ENCODE measurements at regions not wholly inside any gene's neighbourhood (a gene's known extent, or its start where the extent isn't known, plus 50 kb on each side); places are given as distances from the start of the nearest gene placed in this dataset.

GRCh38 chr12:88733008-88733407 lies 152.7 kb upstream of the KITLG start:
- Mint-ChIP-seq H3K27me3 (ENCODE audit: unreplicated experiment) (no peaks in the 10 kb centered on the region), H3K9me3 (ENCODE audit: unreplicated experiment) (no peaks in the 10 kb centered on the region), H3K36me3 (ENCODE audit: unreplicated experiment) (no peaks in the 10 kb centered on the region), H3K4me3 (ENCODE audit: unreplicated experiment) (no peak overlapping the region), H3K27ac (ENCODE audit: unreplicated experiment) (no peak overlapping the region), H3K4me1 (ENCODE audit: unreplicated experiment) (no peaks in the 10 kb centered on the region)
- DNase-seq (ENCODE audit: extremely low spot score, unreplicated experiment) = no peak
- TF ChIP-seq CTCF (IDR thresholded peaks at IDR 0.05) = no peak

GRCh38 chr12:88729196-88729595 lies 148.9 kb upstream of the KITLG start:
- Mint-ChIP-seq H3K27ac (ENCODE audit: unreplicated experiment) (no peak overlapping the region), H3K36me3 (ENCODE audit: unreplicated experiment) (no peaks in the 10 kb centered on the region), H3K4me1 (ENCODE audit: unreplicated experiment) (peaks cover 7% of the 10 kb centered on the region), H3K4me3 (ENCODE audit: unreplicated experiment) (no peak overlapping the region), H3K27me3 (ENCODE audit: unreplicated experiment) (no peaks in the 10 kb centered on the region), H3K9me3 (ENCODE audit: unreplicated experiment) (no peaks in the 10 kb centered on the region)
- DNase-seq (ENCODE audit: extremely low spot score, unreplicated experiment) = no peak
- TF ChIP-seq CTCF (IDR thresholded peaks at IDR 0.05) = no peak

GRCh38 chr12:88726806-88727720 lies 146.8 kb upstream of the KITLG start:
- Mint-ChIP-seq H3K4me3 (ENCODE audit: unreplicated experiment) (no peak overlapping the region), H3K27me3 (ENCODE audit: unreplicated experiment) (no peaks in the 10 kb centered on the region), H3K27ac (ENCODE audit: unreplicated experiment) (no peak overlapping the region), H3K9me3 (ENCODE audit: unreplicated experiment) (no peaks in the 10 kb centered on the region), H3K36me3 (ENCODE audit: unreplicated experiment) (no peaks in the 10 kb centered on the region), H3K4me1 (ENCODE audit: unreplicated experiment) (peaks cover 7% of the 10 kb centered on the region)
- DNase-seq (ENCODE audit: extremely low spot score, unreplicated experiment) = no peak
- no peak for TF ChIP-seq CTCF (IDR thresholded peaks at IDR 0.05)

- Mint-ChIP-seq H3K9me3 (ENCODE audit: unreplicated experiment) (no peaks in the 10 kb centered on the region), H3K27ac (ENCODE audit: unreplicated experiment) (no peak overlapping the region), H3K27me3 (ENCODE audit: unreplicated experiment) (no peaks in the 10 kb centered on the region), H3K4me3 (ENCODE audit: unreplicated experiment) (no peak overlapping the region), H3K4me1 (ENCODE audit: unreplicated experiment) (peaks cover 7% of the 10 kb centered on the region), H3K36me3 (ENCODE audit: unreplicated experiment) (no peaks in the 10 kb centered on the region)
- TF ChIP-seq CTCF (IDR thresholded peaks at IDR 0.05) = no peak
- no peak for DNase-seq (ENCODE audit: extremely low spot score, unreplicated experiment)
Measured at GRCh38 chr12:88725592-88726143, 145.4 kb upstream of the KITLG start.

GRCh38 chr12:88723219-88723618 lies 142.9 kb upstream of the KITLG start:
- no peaks in the 10 kb centered on the region for H3K9me3 Mint-ChIP-seq (ENCODE audit: unreplicated experiment)
- no peaks in the 10 kb centered on the region for H3K27me3 Mint-ChIP-seq (ENCODE audit: unreplicated experiment)
- H3K4me3 Mint-ChIP-seq (ENCODE audit: unreplicated experiment) = no peak overlapping the region
- DNase-seq (ENCODE audit: extremely low spot score, unreplicated experiment) = no peak
- peaks cover 7% of the 10 kb centered on the region for H3K4me1 Mint-ChIP-seq (ENCODE audit: unreplicated experiment)
- TF ChIP-seq CTCF (IDR thresholded peaks at IDR 0.05) = no peak
- H3K27ac Mint-ChIP-seq (ENCODE audit: unreplicated experiment) = no peak overlapping the region
- H3K36me3 Mint-ChIP-seq (ENCODE audit: unreplicated experiment) = no peaks in the 10 kb centered on the region
